Chondrocyte (in vitro differentiated cells): ENCODE measurements at regions not wholly inside any gene's neighbourhood (a gene's known extent, or its start where the extent isn't known, plus 50 kb on each side); places are given as distances from the start of the nearest gene placed in this dataset.

Source experiments
- DNase-seq: peaks from one replicate; pipeline ENCODE4 v3.0.0; 2021; ENCODE audit warnings: mixed read lengths, low spot score
- H3K27ac Mint-ChIP-seq: one replicate; pipeline ENCODE4 v1.8.0; 2021; ENCODE audit warnings: mild to moderate bottlenecking, moderate library complexity, mixed read lengths; ENCODE audit not compliant: unreplicated experiment
- H3K27me3 Mint-ChIP-seq: 2 replicates; pipeline ENCODE4 v1.8.0; 2021; ENCODE audit warnings: low read depth, mixed read lengths
- H3K36me3 Mint-ChIP-seq: 2 replicates; pipeline ENCODE4 v1.8.0; 2021; ENCODE audit warnings: low read depth, mixed read lengths
- H3K4me1 Mint-ChIP-seq: 2 replicates; pipeline ENCODE4 v1.8.0; 2021; ENCODE audit warnings: low read depth, mild to moderate bottlenecking, mixed read lengths
- H3K4me3 Mint-ChIP-seq: one replicate; pipeline ENCODE4 v1.8.0; 2021; ENCODE audit warnings: mild to moderate bottlenecking, moderate library complexity, mixed read lengths; ENCODE audit not compliant: unreplicated experiment
- H3K9me3 Mint-ChIP-seq: 2 replicates; pipeline ENCODE4 v1.8.0; 2021; ENCODE audit warnings: low read depth, mixed read lengths
- TF ChIP-seq, protein P1 (sequence below): fragments of 200-600 bp; sonication (generic); IDR thresholded peaks from 2 replicates; pipeline ENCODE4 v1.5.0; 2021; ENCODE audit warnings: antibody characterized with exemption, mild to moderate bottlenecking, moderate library complexity

DNA sequence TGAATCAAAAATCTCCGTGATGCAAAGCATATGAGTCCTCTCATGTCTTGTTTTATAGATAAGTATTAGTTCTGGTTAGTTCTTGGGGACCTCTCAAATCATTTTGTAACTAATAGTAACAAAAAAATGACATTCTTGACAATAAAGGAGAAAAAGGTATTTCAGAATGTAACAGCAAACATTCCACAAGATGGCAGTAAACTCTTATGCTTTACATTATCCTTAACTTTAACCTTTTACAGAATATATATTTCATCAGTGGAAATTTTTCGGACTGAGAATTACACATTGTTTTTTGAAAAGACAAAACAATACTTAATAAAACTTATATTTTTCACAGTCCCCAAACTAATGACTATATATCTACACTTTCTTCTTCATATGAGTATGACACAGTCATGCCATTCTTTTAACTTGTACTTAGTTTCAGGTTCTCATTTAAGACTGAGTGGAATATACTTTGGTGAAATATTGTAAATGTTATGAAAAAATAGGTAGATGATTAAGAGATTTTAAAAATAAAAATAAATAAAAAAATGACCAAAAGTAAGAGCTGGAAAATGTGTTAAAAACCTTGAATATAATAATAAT lies 142.9 kb upstream of the NXPH2 start:
- Mint-ChIP-seq H3K9me3 (no peaks in the 10 kb centered on the region), H3K4me3 (no peak overlapping the region), H3K4me1 (peaks cover 3% of the 10 kb centered on the region), H3K36me3 (no peaks in the 10 kb centered on the region), H3K27ac (no peak overlapping the region), H3K27me3 (peaks cover 29% of the 10 kb centered on the region)
- no peak for DNase-seq
- TF ChIP-seq, protein P1, sequence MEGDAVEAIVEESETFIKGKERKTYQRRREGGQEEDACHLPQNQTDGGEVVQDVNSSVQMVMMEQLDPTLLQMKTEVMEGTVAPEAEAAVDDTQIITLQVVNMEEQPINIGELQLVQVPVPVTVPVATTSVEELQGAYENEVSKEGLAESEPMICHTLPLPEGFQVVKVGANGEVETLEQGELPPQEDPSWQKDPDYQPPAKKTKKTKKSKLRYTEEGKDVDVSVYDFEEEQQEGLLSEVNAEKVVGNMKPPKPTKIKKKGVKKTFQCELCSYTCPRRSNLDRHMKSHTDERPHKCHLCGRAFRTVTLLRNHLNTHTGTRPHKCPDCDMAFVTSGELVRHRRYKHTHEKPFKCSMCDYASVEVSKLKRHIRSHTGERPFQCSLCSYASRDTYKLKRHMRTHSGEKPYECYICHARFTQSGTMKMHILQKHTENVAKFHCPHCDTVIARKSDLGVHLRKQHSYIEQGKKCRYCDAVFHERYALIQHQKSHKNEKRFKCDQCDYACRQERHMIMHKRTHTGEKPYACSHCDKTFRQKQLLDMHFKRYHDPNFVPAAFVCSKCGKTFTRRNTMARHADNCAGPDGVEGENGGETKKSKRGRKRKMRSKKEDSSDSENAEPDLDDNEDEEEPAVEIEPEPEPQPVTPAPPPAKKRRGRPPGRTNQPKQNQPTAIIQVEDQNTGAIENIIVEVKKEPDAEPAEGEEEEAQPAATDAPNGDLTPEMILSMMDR = peak; percentile 94

DNA sequence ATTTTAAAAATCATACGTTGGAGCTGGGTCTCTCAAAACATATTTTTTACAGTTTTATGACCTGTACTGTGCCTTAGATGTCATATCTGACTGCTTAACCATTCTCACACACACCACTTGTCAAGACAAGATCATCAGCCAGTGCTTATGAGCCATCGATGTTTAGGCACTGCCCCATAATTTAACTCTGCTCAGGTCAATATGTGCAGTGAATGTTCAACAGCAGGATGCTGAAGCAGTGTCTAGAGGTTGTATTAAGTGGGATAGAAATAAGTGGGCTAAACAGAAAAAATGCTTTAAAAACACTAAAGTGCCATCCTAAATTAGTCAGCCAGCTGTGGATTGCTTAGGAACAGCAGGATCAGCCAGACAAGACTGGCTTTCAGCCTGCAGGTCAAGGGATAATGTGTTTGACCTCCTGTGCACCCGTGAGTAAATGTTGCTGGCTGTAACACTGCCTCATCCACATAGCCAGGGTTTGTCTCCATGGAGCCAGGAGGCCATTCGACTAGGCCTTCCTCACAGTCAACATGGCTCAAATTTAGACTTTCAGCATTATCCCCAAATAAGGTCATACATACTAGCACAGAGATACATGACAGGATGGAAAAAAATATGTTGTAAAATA lies 139.0 kb upstream of the NXPH2 start:
- peaks cover 14% of the 10 kb centered on the region for H3K27me3 Mint-ChIP-seq
- DNase-seq = no peak
- H3K36me3 Mint-ChIP-seq = no peaks in the 10 kb centered on the region
- TF ChIP-seq, protein P1 = no peak
- no peaks in the 10 kb centered on the region for H3K9me3 Mint-ChIP-seq
- H3K27ac Mint-ChIP-seq = no peak overlapping the region
- H3K4me1 Mint-ChIP-seq = peaks cover 3% of the 10 kb centered on the region
- H3K4me3 Mint-ChIP-seq = no peak overlapping the region

GRCh38 chr2:138910427-138910826 lies 130.2 kb upstream of the NXPH2 start:
- no peak overlapping the region for H3K4me3 Mint-ChIP-seq
- TF ChIP-seq, protein P1 = no peak
- H3K36me3 Mint-ChIP-seq = no peaks in the 10 kb centered on the region
- no peak for DNase-seq
- H3K9me3 Mint-ChIP-seq = no peaks in the 10 kb centered on the region
- H3K4me1 Mint-ChIP-seq = no peaks in the 10 kb centered on the region
- H3K27me3 Mint-ChIP-seq = peaks cover 16% of the 10 kb centered on the region
- H3K27ac Mint-ChIP-seq = no peak overlapping the region

DNA sequence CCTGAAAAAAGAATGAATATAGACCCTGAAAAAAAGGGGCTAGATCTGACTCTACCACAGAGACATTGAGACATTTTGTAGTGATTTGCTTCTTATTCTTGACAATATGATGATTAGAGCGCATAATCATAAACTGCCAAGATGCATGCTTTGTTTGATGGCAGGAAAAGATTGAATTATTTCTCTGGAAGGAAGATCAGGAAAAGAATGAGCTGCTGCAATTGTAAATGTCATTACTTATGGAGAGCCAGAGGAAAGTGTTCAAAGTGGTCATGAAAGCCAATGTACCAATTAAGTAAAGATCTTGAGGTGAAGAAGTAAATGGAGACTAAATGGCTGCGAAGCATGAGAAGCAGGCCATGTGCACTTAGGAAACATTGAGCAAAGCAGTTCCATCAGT lies 126.4 kb upstream of the NXPH2 start:
- Mint-ChIP-seq H3K4me3 (no peak overlapping the region), H3K27ac (no peak overlapping the region), H3K27me3 (peaks cover 16% of the 10 kb centered on the region), H3K36me3 (no peaks in the 10 kb centered on the region), H3K9me3 (no peaks in the 10 kb centered on the region), H3K4me1 (no peaks in the 10 kb centered on the region)
- TF ChIP-seq, protein P1 = no peak
- no peak for DNase-seq

DNA sequence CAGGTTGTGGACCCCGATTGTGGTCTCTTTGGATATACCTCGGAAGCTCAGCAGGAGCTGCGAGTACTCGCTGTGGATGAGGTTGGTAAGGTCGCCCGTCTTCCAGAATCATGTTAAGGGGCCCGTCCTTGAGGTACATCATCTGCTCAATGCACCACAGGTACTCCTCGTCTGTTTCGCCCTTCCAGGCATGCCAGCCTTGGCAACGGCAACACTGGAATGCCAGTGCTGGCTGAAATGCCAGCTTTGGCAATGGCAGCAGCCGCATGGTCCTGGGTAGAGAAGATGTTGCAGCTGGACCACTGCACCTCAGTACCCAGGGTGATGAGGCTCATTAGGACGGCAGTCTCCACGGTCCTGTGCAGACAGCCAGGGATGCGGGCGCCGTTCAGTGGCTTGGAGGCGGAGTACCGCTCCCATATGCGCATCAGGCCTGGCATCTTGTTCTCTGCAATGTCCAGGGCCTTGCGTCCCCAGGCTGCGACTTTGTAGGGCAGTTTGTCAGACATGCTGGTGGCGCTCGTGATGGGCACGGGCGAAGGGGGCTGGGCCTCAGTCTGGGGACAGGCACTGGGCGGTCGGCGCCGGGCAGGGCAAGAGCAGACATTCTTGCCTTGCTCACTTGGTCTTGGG lies 122.2 kb upstream of the NXPH2 start:
- Mint-ChIP-seq H3K36me3 (no peaks in the 10 kb centered on the region), H3K27me3 (peaks cover 6% of the 10 kb centered on the region), H3K4me3 (no peak overlapping the region), H3K27ac (no peak overlapping the region), H3K4me1 (no peaks in the 10 kb centered on the region), H3K9me3 (no peaks in the 10 kb centered on the region)
- TF ChIP-seq, protein P1 = no peak
- peak; percentile 77 for DNase-seq
